IMR-90 (cell line): ENCODE measurements at regions not wholly inside any gene's neighbourhood (a gene's known extent, or its start where the extent isn't known, plus 50 kb on each side); places are given as distances from the start of the nearest gene placed in this dataset.

Experiments
- ATAC-seq: fragments of 200-7000 bp; cut with Tn5 transposase; 2 replicates; pipeline ENCODE4 v1.9.1; 2020; ENCODE audit warnings: low read depth, mild to moderate bottlenecking, moderate library complexity
- BruUV-seq: library from RNA; stranded (reverse); fragments of 400-500 nt; replicated peaks from 2 replicates; lab custom pipeline; 2021; lab: Mats Ljungman, UMichigan
- CTCF ChIA-PET: fragments of 300-600 bp; formaldehyde crosslinking; extraction: SDS; loops from one replicate; lab custom pipeline; 2021; ENCODE audit warnings: antibody characterized with exemption; lab: Yijun Ruan, JAX
- POLR2A ChIA-PET: fragments of 300-600 bp; sonication (Branson Sonifier 250); formaldehyde crosslinking; loops from one replicate; lab custom pipeline; 2022; ENCODE audit warnings: antibody characterized with exemption; ENCODE audit not compliant: unreplicated experiment; lab: Charles Lee
- DNase-seq: peaks from one replicate; pipeline ENCODE4 v3.0.0; 2013
- H2AFZ ChIP-seq: replicated peaks from 2 replicates; pipeline ENCODE3; 2013; ENCODE audit warnings: low read length, mild to moderate bottlenecking; ENCODE audit not compliant: poor library complexity
- H2AK5ac ChIP-seq: 2 replicates; pipeline ENCODE4 v1.6.1; 2013; ENCODE audit warnings: low read depth, low read length, inconsistent platforms
- H2AK9ac ChIP-seq: replicated peaks from 2 replicates; pipeline ENCODE3; 2013; ENCODE audit warnings: mild to moderate bottlenecking, low read depth, low read length, moderate library complexity; ENCODE audit not compliant: poor library complexity
- H2BK120ac ChIP-seq: 2 replicates; pipeline ENCODE4 v1.6.1; 2013; ENCODE audit warnings: low read depth, low read length, inconsistent platforms
- H2BK15ac ChIP-seq: 3 replicates; pipeline ENCODE4 v1.6.1; 2013; ENCODE audit warnings: low read depth, low read length, inconsistent platforms
- H2BK20ac ChIP-seq: 2 replicates; pipeline ENCODE4 v1.6.1; 2013; ENCODE audit warnings: low read depth, mild to moderate bottlenecking, inconsistent platforms, low read length, moderate library complexity
- H2BK5ac ChIP-seq: 2 replicates; pipeline ENCODE4 v1.6.1; 2013; ENCODE audit warnings: mild to moderate bottlenecking, low read depth, low read length, inconsistent platforms; ENCODE audit not compliant: poor library complexity, severe bottlenecking
- H3K14ac ChIP-seq: replicated peaks from 2 replicates; pipeline ENCODE4 v1.6.1; 2013; ENCODE audit warnings: low read depth, low read length, inconsistent platforms
- H3K18ac ChIP-seq: 2 replicates; pipeline ENCODE4 v1.6.1; 2013; ENCODE audit warnings: low read depth, low read length, control low read depth
- H3K23ac ChIP-seq: 2 replicates; pipeline ENCODE4 v1.6.1; 2013; ENCODE audit warnings: low read depth, low read length, inconsistent platforms
- H3K27ac ChIP-seq: 2 replicates; pipeline ENCODE4 v1.5.1; 2013; ENCODE audit warnings: mild to moderate bottlenecking, control low read depth, low read length; ENCODE audit not compliant: insufficient read depth
- H3K27me3 ChIP-seq: 2 replicates; pipeline ENCODE4 v1.6.1; 2013; ENCODE audit warnings: low read length; ENCODE audit not compliant: control insufficient read depth, insufficient read depth
- H3K36me3 ChIP-seq: 2 replicates; pipeline ENCODE4 v1.6.1; 2013; ENCODE audit warnings: low read length, mixed read lengths; ENCODE audit not compliant: control insufficient read depth, insufficient read depth
- H3K4ac ChIP-seq: 2 replicates; pipeline ENCODE4 v1.6.1; 2013; ENCODE audit warnings: low read depth, low read length, inconsistent platforms
- H3K4me1 ChIP-seq: 2 replicates; pipeline ENCODE4 v1.6.1; 2013; ENCODE audit warnings: low read length, mixed read lengths; ENCODE audit not compliant: control insufficient read depth, insufficient read depth
- H3K4me2 ChIP-seq: 2 replicates; pipeline ENCODE4 v1.6.1; 2013; ENCODE audit warnings: low read depth, mild to moderate bottlenecking, control low read depth, low read length, moderate library complexity
- H3K4me3 ChIP-seq: 2 replicates; pipeline ENCODE4 v1.5.1; 2013; ENCODE audit warnings: low read depth, mild to moderate bottlenecking, control low read depth, low read length, moderate library complexity; ENCODE audit not compliant: insufficient read depth
- H3K56ac ChIP-seq: 2 replicates; pipeline ENCODE4 v1.6.1; 2013; ENCODE audit warnings: low read length, inconsistent platforms; ENCODE audit not compliant: insufficient read depth; ENCODE audit errors: extremely low read depth
- H3K79me1 ChIP-seq, 2 experiments: 2 replicates each; pipeline ENCODE4 v1.6.1; 2013; ENCODE audit warnings: low read length in 2 of 2, inconsistent platforms in 1 of 2, low read depth in 1 of 2
- H3K9ac ChIP-seq: 2 replicates; pipeline ENCODE4 v1.6.1; 2013; ENCODE audit warnings: low read depth, low read length, control low read depth
- H3K9me1 ChIP-seq: 2 replicates; pipeline ENCODE4 v1.6.1; 2013; ENCODE audit warnings: low read length, inconsistent platforms; ENCODE audit not compliant: insufficient read depth
- H3K9me3 ChIP-seq: 2 replicates; pipeline ENCODE4 v1.6.1; 2013; ENCODE audit warnings: low read length; ENCODE audit not compliant: control insufficient read depth, insufficient read depth
- H4K20me1 ChIP-seq: 2 replicates; pipeline ENCODE4 v1.6.1; 2013; ENCODE audit warnings: low read length, inconsistent platforms; ENCODE audit not compliant: insufficient read depth
- H4K5ac ChIP-seq: 2 replicates; pipeline ENCODE4 v1.6.1; 2013; ENCODE audit warnings: mild to moderate bottlenecking, low read depth, low read length, control low read depth
- H4K8ac ChIP-seq, 2 experiments: 2 replicates each; pipeline ENCODE4 v1.6.1; 2013; ENCODE audit warnings: low read depth in 2 of 2, low read length in 2 of 2, control low read depth in 1 of 2, inconsistent platforms in 1 of 2
- H4K91ac ChIP-seq: 2 replicates; pipeline ENCODE4 v1.6.1; 2013; ENCODE audit warnings: low read depth, low read length, inconsistent platforms; ENCODE audit not compliant: insufficient read depth
- MAZ ChIP-seq: IDR thresholded peaks from 2 replicates; pipeline ENCODE4 v1.6.1; 2012; ENCODE audit warnings: low read depth, mild to moderate bottlenecking, low read length, improper control_type of control experiment, moderate library complexity, borderline replicate concordance
- WGBS, 2 experiments: methylation state at CpG; one replicate each; pipeline versions ENCODE4 v1.1.5 to v1.1.7; 2013; ENCODE audit warnings: missing lambda C conversion rate in 2 of 2; ENCODE audit not compliant: insufficient read length in 1 of 2; ENCODE audit errors: extremely low coverage in 2 of 2; 5-methylcytosine and 5-hydroxymethylcytosine counted together
- dilution Hi-C: fragments of 300-500 bp; cut with HindIII; formaldehyde crosslinking; loops from one replicate; pipeline ENCODE4 v1.14.3; 2018; ENCODE audit warnings: low sequenced_read_pairs; ENCODE audit not compliant: unreplicated experiment
- in situ Hi-C: fragments of 300-500 bp; cut with MboI; formaldehyde crosslinking; loops from 3 replicates; pipeline ENCODE4 v1.14.3; 2019; ENCODE audit warnings: low sequenced_read_pairs, inconsistent platforms, mixed read lengths
- intact Hi-C: fragments of 100-400 bp; cut with micrococcal nuclease; formaldehyde crosslinking; loops from 2 replicates; pipeline ENCODE4 v1.10.0; 2022

DNA sequence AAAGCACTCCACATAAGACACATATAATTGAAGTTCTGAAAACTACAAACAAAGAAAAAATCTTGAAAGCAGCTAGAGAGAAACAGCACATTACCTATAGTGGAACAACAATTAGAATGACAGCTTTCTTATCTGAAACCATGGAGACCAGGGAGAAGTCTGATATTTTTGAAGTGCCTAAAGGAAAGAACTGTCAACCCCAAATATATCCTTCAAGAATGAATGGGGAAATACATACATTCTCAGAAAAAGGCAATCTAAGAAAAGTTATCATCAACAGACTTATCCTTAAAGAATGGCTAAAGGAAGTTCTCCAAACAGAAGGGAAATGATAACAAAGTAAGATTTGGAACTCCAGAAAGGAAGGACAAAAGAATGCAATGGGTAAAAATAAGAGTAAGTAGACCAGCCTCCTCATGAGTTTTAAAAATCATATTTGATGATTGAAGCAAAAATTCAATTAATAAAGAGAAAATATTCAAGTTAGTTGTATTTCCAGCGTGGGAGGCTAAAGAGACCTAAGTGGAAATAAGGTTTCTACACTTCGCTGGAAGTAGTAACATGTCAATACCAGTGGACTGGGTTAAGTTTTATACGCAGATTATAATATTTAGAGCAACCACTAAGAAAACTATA, 170.8 kb upstream of the SAMSN1 start:
- H3K27me3 ChIP-seq: no peaks in the 10 kb centered on the region
- H3K36me3 ChIP-seq: no peaks in the 10 kb centered on the region
- DNase-seq (no peak), ATAC-seq (no peak)
- H4K8ac ChIP-seq: no peak overlapping the region
- no peaks in the 10 kb centered on the region for H3K9me3 ChIP-seq
- no peak for TF ChIP-seq MAZ
- H2BK15ac ChIP-seq: no peak overlapping the region
- no peak overlapping the region for H2AFZ ChIP-seq
- POLR2A ChIA-PET: no interaction called here
- intact Hi-C loops (no loop called here), dilution Hi-C loops (no loop called here), in situ Hi-C loops (no loop called here)
- no peak overlapping the region for H4K5ac ChIP-seq
- H3K23ac ChIP-seq: no peak overlapping the region
- no peak overlapping the region for H2AK5ac ChIP-seq
- BruUV-seq: no TSS peak
- CTCF ChIA-PET: no interaction called here
- H2BK120ac ChIP-seq: no peak overlapping the region
- no peaks in the 10 kb centered on the region for H4K20me1 ChIP-seq
- no peak overlapping the region for H2BK5ac ChIP-seq
- H3K4me1 ChIP-seq: no peaks in the 10 kb centered on the region
- H3K4me2 ChIP-seq: no peak overlapping the region
- no peak overlapping the region for H3K56ac ChIP-seq
- no peak overlapping the region for H3K4ac ChIP-seq
- no peaks in the 10 kb centered on the region for H3K79me1 ChIP-seq
- H3K9me1 ChIP-seq: no peaks in the 10 kb centered on the region
- H2AK9ac ChIP-seq: no peak overlapping the region
- WGBS, 2 experiments: no CpG with 5 or more reads among the region's 3 CpGs
- H3K27ac ChIP-seq: no peak overlapping the region
- no peak overlapping the region for H3K9ac ChIP-seq
- H3K4me3 ChIP-seq: no peak overlapping the region
- H3K14ac ChIP-seq: no peak overlapping the region
- no peak overlapping the region for H2BK20ac ChIP-seq
- H4K91ac ChIP-seq: no peak overlapping the region
- no peak overlapping the region for H3K18ac ChIP-seq
